GM12878 (cell line): ENCODE measurements at regions not wholly inside any gene's neighbourhood (a gene's known extent, or its start where the extent isn't known, plus 50 kb on each side); places are given as distances from the start of the nearest gene placed in this dataset.

Source experiments
- CBX5 ChIP-seq: sonication (generic); IDR thresholded peaks from 2 replicates; pipeline ENCODE4 v1.6.1; 2016; ENCODE audit warnings: low read depth, moderate library complexity, mild to moderate bottlenecking, inconsistent platforms
- EED ChIP-seq: sonication (generic); IDR thresholded peaks from 2 replicates; pipeline ENCODE4 v1.6.1; 2016; ENCODE audit warnings: antibody characterized with exemption, low read depth
- GABPA ChIP-seq: IDR thresholded peaks from 2 replicates; pipeline ENCODE4 v1.6.1; 2014; ENCODE audit warnings: antibody characterized with exemption, low read depth, mild to moderate bottlenecking, inconsistent platforms
- MTA2 ChIP-seq: fragments of 450-650 bp; IDR thresholded peaks from 2 replicates; pipeline ENCODE4 v1.6.1; 2016; ENCODE audit warnings: low read depth, mild to moderate bottlenecking, moderate library complexity
- NFIC ChIP-seq: IDR thresholded peaks from 2 replicates; pipeline ENCODE4 v1.6.1; 2012; ENCODE audit warnings: low read depth, mild to moderate bottlenecking, inconsistent platforms, low read length, moderate library complexity
- RAD51 ChIP-seq: fragments of 450-650 bp; IDR thresholded peaks from 2 replicates; pipeline ENCODE4 v1.6.1; 2016; ENCODE audit warnings: moderate library complexity, mild to moderate bottlenecking, inconsistent platforms
- RELA ChIP-seq: fragments of 450-650 bp; IDR thresholded peaks from 2 replicates; pipeline ENCODE4 v1.8.0; 2014; ENCODE audit warnings: borderline replicate concordance; ENCODE audit not compliant: partially characterized antibody
- TCF12 ChIP-seq: IDR thresholded peaks from 2 replicates; pipeline ENCODE4 v1.6.1; 2011; ENCODE audit warnings: low read depth, mild to moderate bottlenecking, low read length
- TCF3 ChIP-seq: IDR thresholded peaks from 2 replicates; pipeline ENCODE4 v1.6.1; 2012; ENCODE audit warnings: low read depth, mild to moderate bottlenecking, low read length, borderline replicate concordance; ENCODE audit not compliant: insufficient read depth
- ZNF217 ChIP-seq: fragments of 450-650 bp; IDR thresholded peaks from 2 replicates; pipeline ENCODE4 v1.6.1; 2017; ENCODE audit warnings: antibody characterized with exemption, mild to moderate bottlenecking
- TF ChIP-seq, protein P1 (sequence below): IDR thresholded peaks from 2 replicates; pipeline ENCODE4 v1.6.1; 2012; ENCODE audit warnings: low read length, inconsistent platforms

DNA sequence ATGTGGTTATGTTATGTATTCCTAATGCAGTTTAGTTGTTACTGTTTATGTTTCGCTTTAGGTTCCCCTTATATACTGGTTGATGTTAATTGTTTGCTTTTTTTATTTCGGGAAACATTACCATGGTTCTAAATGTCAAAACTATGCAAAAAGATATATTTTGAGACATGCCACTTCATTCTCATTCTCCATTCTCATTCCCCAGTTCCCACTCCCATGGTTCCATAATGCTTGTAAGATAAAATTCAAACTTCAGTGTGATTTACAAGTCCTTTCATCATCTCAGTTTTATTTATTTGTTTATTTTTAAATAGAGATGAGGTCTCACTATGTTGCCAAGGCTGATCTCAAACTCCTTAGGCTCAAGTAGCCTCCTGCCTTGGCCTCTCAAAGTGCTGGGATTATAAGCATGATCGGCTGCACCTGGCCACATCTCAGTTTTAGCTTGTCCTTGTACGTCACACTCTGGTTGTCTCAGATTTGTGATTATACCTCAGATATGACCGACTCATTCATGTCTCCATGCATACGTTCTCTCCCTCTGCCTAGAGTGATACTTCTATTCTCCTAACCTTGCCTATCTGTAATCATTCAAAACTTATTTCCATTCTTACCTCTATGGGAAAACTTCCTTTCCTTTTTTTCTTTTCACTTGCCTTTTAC, 407.8 kb upstream of the RGS6 start (continued):
- TF ChIP-seq NFIC: peak; percentile 77; the same call in 1 of the 2 replicates
- TF ChIP-seq EED: 0 out of 2 replicates have a peak, but pooled peaks have one; percentile 7
- TF ChIP-seq RELA: peak; percentile 43
- TF ChIP-seq ZNF217: peak; percentile 79; the same call in 1 of the 2 replicates
- TF ChIP-seq CBX5: no peak; the same call in 1 of the 2 replicates
- TF ChIP-seq TCF12: peak; percentile 52; the same call in 1 of the 2 replicates
- TF ChIP-seq, protein P1, sequence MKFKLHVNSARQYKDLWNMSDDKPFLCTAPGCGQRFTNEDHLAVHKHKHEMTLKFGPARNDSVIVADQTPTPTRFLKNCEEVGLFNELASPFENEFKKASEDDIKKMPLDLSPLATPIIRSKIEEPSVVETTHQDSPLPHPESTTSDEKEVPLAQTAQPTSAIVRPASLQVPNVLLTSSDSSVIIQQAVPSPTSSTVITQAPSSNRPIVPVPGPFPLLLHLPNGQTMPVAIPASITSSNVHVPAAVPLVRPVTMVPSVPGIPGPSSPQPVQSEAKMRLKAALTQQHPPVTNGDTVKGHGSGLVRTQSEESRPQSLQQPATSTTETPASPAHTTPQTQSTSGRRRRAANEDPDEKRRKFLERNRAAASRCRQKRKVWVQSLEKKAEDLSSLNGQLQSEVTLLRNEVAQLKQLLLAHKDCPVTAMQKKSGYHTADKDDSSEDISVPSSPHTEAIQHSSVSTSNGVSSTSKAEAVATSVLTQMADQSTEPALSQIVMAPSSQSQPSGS: peak; percentile 55; the same call in 1 of the 2 replicates
- peak; percentile 6; the same call in 1 of the 2 replicates for TF ChIP-seq RAD51
- 0 out of 2 replicates have a peak, but pooled peaks have one; percentile 47 for TF ChIP-seq MTA2
- 0 out of 2 replicates have a peak, but pooled peaks have one; percentile 51 for TF ChIP-seq TCF3
- no peak for TF ChIP-seq GABPA
- TF ChIP-seq, all 136 proteins: peak for 22
